Hepatocyte (in vitro differentiated cells): ENCODE measurements at regions not wholly inside any gene's neighbourhood (a gene's known extent, or its start where the extent isn't known, plus 50 kb on each side); places are given as distances from the start of the nearest gene placed in this dataset.

Source experiments
- DNase-seq: peaks from one replicate; pipeline ENCODE4 v3.0.0-alpha.2; 2016; ENCODE audit warnings: low spot score
- H2AFZ ChIP-seq: fragments of 200-600 bp; sonication (generic); 2 replicates; pipeline ENCODE4 v1.6.0; 2016; ENCODE audit warnings: antibody characterized with exemption, mild to moderate bottlenecking
- H3K27ac ChIP-seq: fragments of 200-600 bp; sonication (generic); 2 replicates; pipeline ENCODE4 v1.5.1; 2016; ENCODE audit warnings: mild to moderate bottlenecking
- H3K27me3 ChIP-seq: fragments of 200-600 bp; sonication (generic); 2 replicates; pipeline ENCODE4 v1.6.1; 2016
- H3K36me3 ChIP-seq: fragments of 200-600 bp; sonication (generic); replicated peaks from 2 replicates; pipeline ENCODE4 v1.5.1; 2016; ENCODE audit warnings: low read depth; ENCODE audit not compliant: insufficient read depth
- H3K4me1 ChIP-seq: fragments of 200-600 bp; sonication (generic); 2 replicates; pipeline ENCODE4 v1.5.1; 2016; ENCODE audit warnings: mild to moderate bottlenecking, moderate library complexity; ENCODE audit not compliant: insufficient read depth
- H3K4me2 ChIP-seq: fragments of 200-600 bp; sonication (generic); 2 replicates; pipeline ENCODE4 v1.6.0; 2016
- H3K4me3 ChIP-seq: fragments of 200-600 bp; sonication (generic); 2 replicates; pipeline ENCODE4 v1.5.1; 2016; ENCODE audit warnings: mild to moderate bottlenecking
- H3K79me2 ChIP-seq: fragments of 200-600 bp; sonication (generic); 2 replicates; pipeline ENCODE4 v1.6.0; 2017; ENCODE audit warnings: mild to moderate bottlenecking
- H3K9me2 ChIP-seq: fragments of 200-600 bp; sonication (generic); replicated peaks from 2 replicates; pipeline ENCODE4 v1.6.0; 2017; ENCODE audit warnings: mild to moderate bottlenecking; ENCODE audit not compliant: insufficient read depth
- H3K9me3 ChIP-seq: fragments of 200-600 bp; sonication (generic); 2 replicates; pipeline ENCODE4 v1.5.1; 2016; ENCODE audit warnings: low read depth, mild to moderate bottlenecking
- H4K20me1 ChIP-seq: fragments of 200-600 bp; sonication (generic); 2 replicates; pipeline ENCODE4 v1.6.0; 2016; ENCODE audit warnings: mild to moderate bottlenecking; ENCODE audit not compliant: insufficient read depth, poor library complexity, severe bottlenecking
- EZH2 ChIP-seq: fragments of 200-600 bp; sonication (generic); IDR thresholded peaks from 2 replicates; pipeline ENCODE4 v1.6.1; 2016; ENCODE audit warnings: antibody characterized with exemption, mild to moderate bottlenecking, borderline replicate concordance
- EZH2phosphoT487 ChIP-seq: fragments of 200-600 bp; sonication (generic); IDR thresholded peaks from one replicate; pipeline ENCODE4 v1.6.1; 2018; ENCODE audit warnings: antibody characterized with exemption, mild to moderate bottlenecking, low read depth, moderate library complexity; ENCODE audit not compliant: unreplicated experiment, severe bottlenecking
- WGBS: methylation state at CpG from one replicate; pipeline ENCODE4 v1.1.6; 2016; ENCODE audit warnings: low lambda C conversion rate; ENCODE audit errors: missing lambda C conversion rate; 5-methylcytosine and 5-hydroxymethylcytosine counted together
- TF ChIP-seq, protein P1 (sequence below): fragments of 200-600 bp; sonication (generic); IDR thresholded peaks from 2 replicates; pipeline ENCODE4 v1.5.1; 2016; ENCODE audit warnings: antibody characterized with exemption, mild to moderate bottlenecking; ENCODE audit not compliant: poor library complexity

DNA sequence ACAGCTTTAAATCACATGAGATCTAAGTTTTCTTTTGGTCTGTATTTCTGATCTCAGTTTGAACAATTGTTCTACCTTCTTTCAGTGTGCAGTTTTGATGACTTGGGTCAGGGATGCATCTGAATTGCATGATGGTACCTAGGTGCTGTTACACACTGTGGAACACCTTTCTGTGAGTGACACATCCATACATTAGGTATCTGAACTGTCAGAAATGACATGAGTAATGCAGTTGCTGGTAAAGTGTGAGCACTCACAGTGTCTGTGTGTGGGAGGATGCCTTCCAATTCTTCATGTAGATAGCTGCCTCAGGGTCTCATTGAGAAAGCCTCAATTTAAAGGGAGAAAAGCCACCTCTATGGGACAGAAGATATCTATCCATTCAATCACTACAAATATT lies 411.9 kb downstream of the PPARGC1A start:
- Histone ChIP-seq H3K4me2 (no peak overlapping the region), H3K9me2 (no peaks in the 10 kb centered on the region), H3K36me3 (no peaks in the 10 kb centered on the region), H3K27me3 (no peaks in the 10 kb centered on the region), H4K20me1 (no peaks in the 10 kb centered on the region), H3K9me3 (no peaks in the 10 kb centered on the region), H3K79me2 (no peaks in the 10 kb centered on the region), H2AFZ (no peak overlapping the region), H3K4me3 (no peak overlapping the region), H3K4me1 (peaks cover 9% of the 10 kb centered on the region), H3K27ac (no peak overlapping the region)
- no peak for TF ChIP-seq EZH2phosphoT487
- TF ChIP-seq EZH2: no peak
- TF ChIP-seq, protein P1, sequence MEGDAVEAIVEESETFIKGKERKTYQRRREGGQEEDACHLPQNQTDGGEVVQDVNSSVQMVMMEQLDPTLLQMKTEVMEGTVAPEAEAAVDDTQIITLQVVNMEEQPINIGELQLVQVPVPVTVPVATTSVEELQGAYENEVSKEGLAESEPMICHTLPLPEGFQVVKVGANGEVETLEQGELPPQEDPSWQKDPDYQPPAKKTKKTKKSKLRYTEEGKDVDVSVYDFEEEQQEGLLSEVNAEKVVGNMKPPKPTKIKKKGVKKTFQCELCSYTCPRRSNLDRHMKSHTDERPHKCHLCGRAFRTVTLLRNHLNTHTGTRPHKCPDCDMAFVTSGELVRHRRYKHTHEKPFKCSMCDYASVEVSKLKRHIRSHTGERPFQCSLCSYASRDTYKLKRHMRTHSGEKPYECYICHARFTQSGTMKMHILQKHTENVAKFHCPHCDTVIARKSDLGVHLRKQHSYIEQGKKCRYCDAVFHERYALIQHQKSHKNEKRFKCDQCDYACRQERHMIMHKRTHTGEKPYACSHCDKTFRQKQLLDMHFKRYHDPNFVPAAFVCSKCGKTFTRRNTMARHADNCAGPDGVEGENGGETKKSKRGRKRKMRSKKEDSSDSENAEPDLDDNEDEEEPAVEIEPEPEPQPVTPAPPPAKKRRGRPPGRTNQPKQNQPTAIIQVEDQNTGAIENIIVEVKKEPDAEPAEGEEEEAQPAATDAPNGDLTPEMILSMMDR: no peak
- DNase-seq: no peak

DNA sequence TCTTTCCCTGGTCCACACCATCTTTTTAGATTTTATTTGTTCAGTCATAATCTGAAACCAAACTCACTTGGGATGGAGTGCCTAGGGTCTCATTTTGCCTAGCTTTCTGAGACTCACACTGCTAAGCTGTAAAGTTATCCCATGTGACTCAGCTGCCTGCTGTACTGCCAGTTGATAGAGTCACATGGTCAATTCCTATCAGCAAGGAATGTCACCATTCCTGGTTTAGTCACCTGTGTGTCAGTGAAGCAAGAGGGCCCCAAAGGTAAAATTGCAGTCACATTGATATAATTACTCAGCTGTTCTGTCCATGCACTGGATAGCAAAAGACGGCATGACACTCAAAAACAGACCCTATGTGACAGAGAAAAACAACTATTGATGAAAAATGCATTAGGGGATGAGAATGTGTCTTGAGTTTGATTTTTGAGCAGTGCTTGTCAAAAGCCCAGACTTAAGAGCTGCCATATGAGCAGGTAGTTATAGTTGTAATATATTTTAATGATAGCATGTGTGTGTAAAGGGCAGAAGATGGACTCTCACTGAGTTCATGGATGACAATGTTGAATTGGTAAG lies 413.2 kb downstream of the PPARGC1A start:
- TF ChIP-seq, protein P1: no peak
- TF ChIP-seq EZH2phosphoT487 (no peak), EZH2 (no peak)
- 52% methylated on average over 1 of the region's 1 CpG for WGBS

DNA sequence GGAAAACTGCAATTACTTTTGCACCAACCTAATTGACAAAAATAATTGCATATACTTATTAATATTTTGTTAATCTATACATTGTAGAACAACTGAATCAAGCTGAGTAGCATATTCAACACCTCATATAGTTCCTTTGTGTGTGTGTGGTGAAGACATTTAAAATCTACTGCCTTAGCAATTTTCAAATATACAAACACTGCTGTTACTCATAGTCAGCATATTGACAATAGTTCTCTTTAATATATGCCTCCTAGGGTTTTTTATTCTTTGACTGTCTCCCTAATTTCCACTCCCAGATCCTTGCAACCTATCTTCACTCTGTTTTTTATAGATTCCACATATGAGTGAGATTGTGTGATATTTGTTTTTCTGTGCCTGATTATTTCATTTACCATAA lies 426.8 kb downstream of the PPARGC1A start:
- TF ChIP-seq EZH2: no peak

More for the DNA sequence above, 413.2 kb downstream of the PPARGC1A start:
- Histone ChIP-seq H3K4me2 (peak overlapping the region; percentile 45), H3K27ac (peak overlapping the region; percentile 69), H3K27me3 (no peaks in the 10 kb centered on the region), H2AFZ (no peak overlapping the region), H3K4me3 (no peak overlapping the region), H3K36me3 (no peaks in the 10 kb centered on the region), H3K9me3 (no peaks in the 10 kb centered on the region), H3K4me1 (peaks cover 9% of the 10 kb centered on the region), H3K9me2 (no peaks in the 10 kb centered on the region), H4K20me1 (no peaks in the 10 kb centered on the region), H3K79me2 (no peaks in the 10 kb centered on the region)
- peak; percentile 73 for DNase-seq

DNA sequence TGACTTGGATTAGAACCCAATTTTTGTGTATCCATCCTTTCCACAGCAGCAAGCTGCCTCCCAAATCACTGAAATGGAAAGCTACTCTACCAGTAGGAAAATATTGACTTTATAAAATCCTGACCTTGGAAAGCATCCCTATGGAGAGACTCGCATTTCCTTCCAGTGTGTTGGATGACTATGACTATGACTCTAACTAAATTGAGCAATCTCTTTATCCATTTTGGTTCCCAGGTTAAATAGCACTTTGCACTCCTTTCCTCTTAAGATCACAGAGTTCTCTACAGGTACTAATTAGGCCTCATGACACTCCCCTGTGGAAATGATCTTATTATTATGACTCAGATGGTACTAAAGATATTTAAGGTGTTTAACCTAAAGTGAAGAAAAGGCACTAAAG lies 431.8 kb downstream of the PPARGC1A start:
- DNase-seq: peak; percentile 5
- 82% methylated on average over 1 of the region's 1 CpG for WGBS
- H3K4me3 ChIP-seq: no peak overlapping the region
- no peak overlapping the region for H3K4me2 ChIP-seq
- no peaks in the 10 kb centered on the region for H3K9me3 ChIP-seq
- no peaks in the 10 kb centered on the region for H4K20me1 ChIP-seq
- H3K4me1 ChIP-seq: no peaks in the 10 kb centered on the region
- no peaks in the 10 kb centered on the region for H3K36me3 ChIP-seq
- H3K27me3 ChIP-seq: no peaks in the 10 kb centered on the region
- no peak overlapping the region for H2AFZ ChIP-seq
- no peaks in the 10 kb centered on the region for H3K79me2 ChIP-seq
- TF ChIP-seq EZH2 (no peak), EZH2phosphoT487 (no peak)
- TF ChIP-seq, protein P1: no peak
- H3K27ac ChIP-seq: no peak overlapping the region
- H3K9me2 ChIP-seq: no peaks in the 10 kb centered on the region

More for the DNA sequence above, 426.8 kb downstream of the PPARGC1A start:
- no peak overlapping the region for H3K27ac ChIP-seq
- no peak for DNase-seq
- no peaks in the 10 kb centered on the region for H3K9me2 ChIP-seq
- no peak overlapping the region for H3K4me3 ChIP-seq
- no peaks in the 10 kb centered on the region for H3K4me1 ChIP-seq
- no peaks in the 10 kb centered on the region for H3K36me3 ChIP-seq
- no peaks in the 10 kb centered on the region for H3K9me3 ChIP-seq
- no peaks in the 10 kb centered on the region for H4K20me1 ChIP-seq
- no peak overlapping the region for H2AFZ ChIP-seq
- no peaks in the 10 kb centered on the region for H3K27me3 ChIP-seq
- H3K79me2 ChIP-seq: no peaks in the 10 kb centered on the region
- no peak overlapping the region for H3K4me2 ChIP-seq
